Keratinocyte (primary cell): ENCODE measurements at regions not wholly inside any gene's neighbourhood (a gene's known extent, or its start where the extent isn't known, plus 50 kb on each side); places are given as distances from the start of the nearest gene placed in this dataset.

Source experiments
- DNase-seq: peaks from one replicate; pipeline ENCODE4 v3.0.0-alpha.2; 2011; ENCODE audit warnings: low read depth, missing footprints, low spot score
- FAIRE-seq: peaks from 2 replicates; lab custom pipeline; 2011; peaks lifted over from hg19 to GRCh38; lab: Jason Lieb, UNC
- H2AFZ ChIP-seq: 2 replicates; pipeline ENCODE4 v1.6.0; 2012; ENCODE audit warnings: low read length, control low read depth, inconsistent platforms; ENCODE audit not compliant: control insufficient read depth
- H3K27ac ChIP-seq: 2 replicates; pipeline ENCODE4 v1.5.1; 2011; ENCODE audit warnings: low read length; ENCODE audit not compliant: control insufficient read depth, insufficient read depth
- H3K27me3 ChIP-seq: 3 replicates; pipeline ENCODE4 v1.6.0; 2011; ENCODE audit warnings: low read length; ENCODE audit not compliant: control insufficient read depth, insufficient read depth; ENCODE audit errors: extremely low read depth
- H3K36me3 ChIP-seq, 2 experiments: 2 replicates in 1 of 2; 3 replicates in 1 of 2; pipeline ENCODE4 v1.5.1; 2011; ENCODE audit warnings: low read length in 2 of 2, mild to moderate bottlenecking in 1 of 2; ENCODE audit not compliant: control insufficient read depth in 2 of 2, insufficient read depth in 2 of 2; ENCODE audit errors: extremely low read depth in 1 of 2
- H3K4me1 ChIP-seq: 3 replicates; pipeline ENCODE4 v1.5.1; 2011; ENCODE audit warnings: low read length; ENCODE audit not compliant: control insufficient read depth, insufficient read depth; ENCODE audit errors: extremely low read depth
- H3K4me2 ChIP-seq: 3 replicates; pipeline ENCODE4 v1.6.0; 2011; ENCODE audit warnings: low read depth, low read length; ENCODE audit not compliant: control insufficient read depth, insufficient read depth; ENCODE audit errors: extremely low read depth
- H3K4me3 ChIP-seq, 3 experiments: fragments of 200-600 bp in 1 of 3; sonication (generic) in 1 of 3; 2 replicates in 2 of 3; 3 replicates in 1 of 3; pipeline ENCODE4 v1.5.1; 2011 to 2016; ENCODE audit warnings: low read length in 3 of 3, mild to moderate bottlenecking in 3 of 3, control low read depth in 2 of 3, inconsistent platforms in 1 of 3, low read depth in 1 of 3, mixed read lengths in 1 of 3, mixed run types in 1 of 3, moderate library complexity in 1 of 3; ENCODE audit not compliant: control insufficient read depth in 2 of 3, insufficient read depth in 2 of 3; ENCODE audit errors: extremely low read depth in 1 of 3
- H3K79me2 ChIP-seq: 2 replicates; pipeline ENCODE4 v1.6.0; 2012; ENCODE audit warnings: low read length; ENCODE audit not compliant: control insufficient read depth, insufficient read depth
- H3K9ac ChIP-seq: 3 replicates; pipeline ENCODE4 v1.6.0; 2011; ENCODE audit warnings: low read length; ENCODE audit not compliant: control insufficient read depth, insufficient read depth; ENCODE audit errors: extremely low read depth
- H3K9me1 ChIP-seq: 3 replicates; pipeline ENCODE4 v1.6.0; 2011; ENCODE audit warnings: low read length; ENCODE audit not compliant: control insufficient read depth, insufficient read depth; ENCODE audit errors: extremely low read depth
- H3K9me3 ChIP-seq: 2 replicates; pipeline ENCODE4 v1.5.1; 2012; ENCODE audit warnings: low read depth, low read length; ENCODE audit not compliant: control insufficient read depth
- H4K20me1 ChIP-seq: 3 replicates; pipeline ENCODE4 v1.6.0; 2011; ENCODE audit warnings: low read length; ENCODE audit not compliant: control insufficient read depth, insufficient read depth; ENCODE audit errors: extremely low read depth
- EZH2 ChIP-seq: IDR thresholded peaks from one replicate; pipeline ENCODE4 v1.6.1; 2012; ENCODE audit warnings: inconsistent platforms, mild to moderate bottlenecking, low read length, moderate library complexity
- dilution Hi-C: fragments of 300-500 bp; cut with MboI; formaldehyde crosslinking; loops from one replicate; pipeline ENCODE4 v1.7.0; 2020; ENCODE audit warnings: low sequenced_read_pairs; ENCODE audit not compliant: extremely low pct_ligation_motif_present
- TF ChIP-seq, protein P1 (sequence below), 3 experiments: IDR thresholded peaks in 1 of 3; conservative IDR thresholded peaks in 1 of 3; optimal IDR thresholded peaks in 1 of 3; 2 replicates in 2 of 3; 3 replicates in 1 of 3; pipeline versions ENCODE3 to v1.5.1; 2011; ENCODE audit warnings: low read length in 3 of 3, mild to moderate bottlenecking in 3 of 3, moderate library complexity in 2 of 3, control low read depth in 1 of 3, inconsistent platforms in 1 of 3; ENCODE audit not compliant: insufficient read depth in 2 of 3; ENCODE audit errors: extremely low read depth in 1 of 3

GRCh38 chr10:44662051-44662450, 249.1 kb upstream of the TMEM72 start:
- no peak overlapping the region for H3K9ac ChIP-seq
- no peak overlapping the region for H2AFZ ChIP-seq
- dilution Hi-C loops: no loop called here
- no peak overlapping the region for H3K4me3 ChIP-seq
- no peak overlapping the region for H3K27ac ChIP-seq
- H4K20me1 ChIP-seq: no peaks in the 10 kb centered on the region
- H3K9me1 ChIP-seq: no peaks in the 10 kb centered on the region
- no peak for DNase-seq
- no peak for FAIRE-seq
- H3K27me3 ChIP-seq: no peaks in the 10 kb centered on the region
- no peaks in the 10 kb centered on the region for H3K4me1 ChIP-seq
- H3K36me3 ChIP-seq: no peaks in the 10 kb centered on the region
- peaks cover 4% of the 10 kb centered on the region for H3K9me3 ChIP-seq
- H3K79me2 ChIP-seq: no peaks in the 10 kb centered on the region
- TF ChIP-seq EZH2: no peak
- TF ChIP-seq, protein P1, sequence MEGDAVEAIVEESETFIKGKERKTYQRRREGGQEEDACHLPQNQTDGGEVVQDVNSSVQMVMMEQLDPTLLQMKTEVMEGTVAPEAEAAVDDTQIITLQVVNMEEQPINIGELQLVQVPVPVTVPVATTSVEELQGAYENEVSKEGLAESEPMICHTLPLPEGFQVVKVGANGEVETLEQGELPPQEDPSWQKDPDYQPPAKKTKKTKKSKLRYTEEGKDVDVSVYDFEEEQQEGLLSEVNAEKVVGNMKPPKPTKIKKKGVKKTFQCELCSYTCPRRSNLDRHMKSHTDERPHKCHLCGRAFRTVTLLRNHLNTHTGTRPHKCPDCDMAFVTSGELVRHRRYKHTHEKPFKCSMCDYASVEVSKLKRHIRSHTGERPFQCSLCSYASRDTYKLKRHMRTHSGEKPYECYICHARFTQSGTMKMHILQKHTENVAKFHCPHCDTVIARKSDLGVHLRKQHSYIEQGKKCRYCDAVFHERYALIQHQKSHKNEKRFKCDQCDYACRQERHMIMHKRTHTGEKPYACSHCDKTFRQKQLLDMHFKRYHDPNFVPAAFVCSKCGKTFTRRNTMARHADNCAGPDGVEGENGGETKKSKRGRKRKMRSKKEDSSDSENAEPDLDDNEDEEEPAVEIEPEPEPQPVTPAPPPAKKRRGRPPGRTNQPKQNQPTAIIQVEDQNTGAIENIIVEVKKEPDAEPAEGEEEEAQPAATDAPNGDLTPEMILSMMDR (optimal IDR thresholded peaks at IDR 0.05 in 1 of 3, IDR thresholded peaks at IDR 0.05 in 1 of 3, conservative IDR thresholded peaks at IDR 0.05 in 1 of 3; ENCODE audit: extremely low read depth in 1 of 3, insufficient read depth in 2 of 3, low read length in 3 of 3): no peak
- no peak overlapping the region for H3K4me2 ChIP-seq

GRCh38 chr10:44668336-44668735, 242.8 kb upstream of the TMEM72 start:
- no peak overlapping the region for H2AFZ ChIP-seq
- no peak for FAIRE-seq
- dilution Hi-C loops: no loop called here

More at GRCh38 chr10:44668336-44668735, 242.8 kb upstream of the TMEM72 start:
- Histone ChIP-seq H3K27me3 (no peaks in the 10 kb centered on the region), H3K9ac (no peak overlapping the region), H4K20me1 (no peaks in the 10 kb centered on the region), H3K9me3 (peaks cover 4% of the 10 kb centered on the region), H3K27ac (no peak overlapping the region), H3K4me2 (no peak overlapping the region), H3K36me3 (no peaks in the 10 kb centered on the region), H3K9me1 (no peaks in the 10 kb centered on the region), H3K4me3 (no peak overlapping the region), H3K79me2 (no peaks in the 10 kb centered on the region), H3K4me1 (no peaks in the 10 kb centered on the region)
- no peak for DNase-seq
- TF ChIP-seq EZH2: no peak
- TF ChIP-seq, protein P1 (optimal IDR thresholded peaks at IDR 0.05 in 1 of 3, IDR thresholded peaks at IDR 0.05 in 1 of 3, conservative IDR thresholded peaks at IDR 0.05 in 1 of 3; ENCODE audit: extremely low read depth in 1 of 3, insufficient read depth in 2 of 3, low read length in 3 of 3): no peak
